GM18870 (cell line): ENCODE measurements at regions not wholly inside any gene's neighbourhood (a gene's known extent, or its start where the extent isn't known, plus 50 kb on each side); places are given as distances from the start of the nearest gene placed in this dataset.

ENCODE experiments used
- ATAC-seq: cut with Tn5 transposase; IDR thresholded peaks from one replicate; pipeline ENCODE4 v1.9.1; 2021; ENCODE audit warnings: moderate library complexity; ENCODE audit not compliant: unreplicated experiment

DNA sequence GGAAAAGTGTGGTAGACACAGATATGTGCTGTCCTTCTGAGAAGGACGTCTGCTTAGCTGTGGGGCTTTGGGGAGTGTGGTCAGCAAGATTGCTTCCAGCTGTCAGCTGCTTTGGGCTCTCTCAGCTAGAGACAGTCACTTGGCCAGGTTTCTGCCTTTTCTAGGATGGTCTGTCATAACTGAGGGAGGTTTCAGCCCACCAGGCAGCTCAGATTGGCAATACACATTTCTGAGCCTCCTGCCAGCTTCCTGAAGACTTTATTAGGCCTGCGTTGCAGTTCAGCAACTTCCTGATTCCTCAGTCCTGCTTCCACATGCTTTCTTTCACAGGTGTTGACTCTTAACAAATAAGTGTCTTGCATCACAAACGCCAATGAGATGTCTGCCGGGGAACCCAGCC is 286.5 kb downstream of the SQOR start:
- no peak for ATAC-seq

DNA sequence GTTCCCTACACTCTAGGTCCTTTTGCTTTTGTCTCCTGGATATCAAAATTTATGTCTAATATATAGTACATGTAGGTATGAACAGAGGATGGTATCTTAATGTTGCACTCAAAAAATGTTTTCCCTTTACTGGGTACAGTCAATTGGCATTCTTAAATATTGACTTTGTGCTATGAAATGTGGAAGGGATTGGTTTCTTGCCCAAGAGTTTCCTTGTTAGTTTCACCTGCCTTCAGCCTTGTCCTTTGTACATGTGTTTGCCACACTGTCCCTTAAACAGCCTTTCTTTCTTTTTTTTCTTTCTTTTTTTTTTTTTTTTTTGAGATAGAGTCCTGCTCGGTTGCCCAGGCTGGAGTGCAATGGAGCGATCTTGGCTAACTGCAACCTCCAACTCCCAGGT is 287.1 kb downstream of the SQOR start:
- ATAC-seq = no peak

DNA sequence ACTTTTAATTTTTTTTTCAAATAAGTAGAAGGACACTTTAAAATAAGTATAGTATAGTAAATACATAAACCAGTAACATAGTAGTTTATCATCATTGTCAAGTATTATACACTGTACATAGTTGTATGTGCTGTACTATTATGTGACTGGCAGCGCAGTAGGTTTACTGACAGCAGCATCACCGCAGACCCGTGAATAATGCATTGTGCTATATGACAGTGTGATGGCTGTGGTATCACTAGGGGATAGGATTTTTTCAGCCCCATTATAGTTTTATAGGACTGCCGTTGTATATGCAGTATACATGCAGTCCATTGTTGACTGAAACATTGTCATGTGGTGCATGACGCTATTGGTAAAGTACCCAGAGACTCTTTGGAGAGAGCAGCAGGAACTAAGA is 306.5 kb downstream of the SQOR start:
- ATAC-seq = no peak

DNA sequence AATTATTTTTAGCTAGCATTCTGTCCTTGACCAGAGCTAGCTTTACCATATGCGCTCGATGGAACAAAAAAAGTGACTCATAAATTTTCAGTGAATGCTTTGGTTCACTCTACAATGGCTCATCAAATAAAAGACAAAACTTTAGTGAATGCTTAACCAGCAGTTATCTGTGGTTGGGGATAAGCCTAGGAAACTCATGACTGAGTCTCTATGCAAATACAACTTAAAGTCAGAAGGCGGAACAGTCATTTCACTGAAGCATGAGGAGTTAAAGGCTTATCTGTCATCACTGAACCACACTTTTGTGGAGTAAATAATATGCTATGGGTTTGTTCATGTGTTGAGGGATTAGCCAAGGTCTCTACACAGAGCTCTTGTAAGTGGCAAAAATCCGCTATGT is 308.4 kb downstream of the SQOR start:
- peak; percentile 70 for ATAC-seq

DNA sequence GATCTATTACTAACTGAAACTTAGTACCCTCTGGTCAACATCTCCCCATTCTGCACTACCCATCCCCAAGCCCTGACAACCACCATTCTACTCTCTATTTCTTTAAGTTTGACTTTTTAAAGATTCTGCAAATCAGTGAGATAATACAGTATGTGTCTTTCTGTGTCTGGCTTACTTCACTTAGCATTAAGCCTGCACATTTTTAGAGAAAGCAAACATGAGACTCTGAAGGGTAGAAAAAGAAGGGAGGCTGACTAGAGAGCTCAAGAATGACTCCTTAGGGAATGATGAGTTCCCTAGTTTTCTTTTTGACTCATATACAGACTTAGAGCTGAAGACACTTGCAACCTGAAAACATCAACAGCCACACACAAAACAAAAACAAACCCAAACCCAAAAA is 311.3 kb downstream of the SQOR start:
- ATAC-seq = no peak

DNA sequence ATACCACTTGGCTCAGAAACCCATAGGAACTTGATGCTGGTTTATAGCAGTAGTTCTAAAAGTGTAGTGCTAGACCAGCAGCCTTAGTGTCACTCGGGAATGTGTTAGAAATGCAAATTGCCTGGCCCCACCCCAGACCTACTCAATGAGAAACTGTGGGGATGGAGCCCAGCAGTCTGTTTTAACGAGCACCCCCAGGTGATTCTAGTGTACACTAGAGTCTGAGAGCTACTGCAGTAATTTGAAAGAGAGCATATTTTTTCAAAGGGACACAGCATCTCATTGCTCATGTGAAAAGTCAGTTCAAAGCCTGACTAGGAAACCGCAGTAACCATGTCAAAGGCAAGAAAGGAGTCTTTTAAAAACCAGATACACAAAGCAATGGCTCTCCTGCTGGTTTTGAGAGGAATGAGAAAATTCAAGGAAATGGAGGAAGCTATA is 313.4 kb downstream of the SQOR start:
- no peak for ATAC-seq

DNA sequence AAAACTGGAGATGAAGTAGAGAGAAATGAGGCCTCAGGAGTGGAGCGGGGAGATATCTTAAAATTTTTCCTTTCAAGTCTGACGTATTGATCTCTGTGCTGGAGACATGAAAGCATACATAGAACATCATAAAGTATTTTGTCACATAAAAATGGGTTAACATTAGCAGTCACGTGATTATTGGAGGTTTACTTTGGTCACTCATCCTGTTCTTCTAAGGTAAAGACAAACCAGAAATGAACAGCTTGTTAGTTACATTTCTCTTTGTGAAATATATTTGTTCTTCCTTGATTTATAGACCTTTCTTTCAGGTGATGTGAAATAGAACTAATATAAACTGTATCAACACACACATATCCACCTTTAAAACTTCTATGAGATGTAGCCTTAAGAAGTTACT is 324.1 kb downstream of the SQOR start:
- no peak for ATAC-seq

DNA sequence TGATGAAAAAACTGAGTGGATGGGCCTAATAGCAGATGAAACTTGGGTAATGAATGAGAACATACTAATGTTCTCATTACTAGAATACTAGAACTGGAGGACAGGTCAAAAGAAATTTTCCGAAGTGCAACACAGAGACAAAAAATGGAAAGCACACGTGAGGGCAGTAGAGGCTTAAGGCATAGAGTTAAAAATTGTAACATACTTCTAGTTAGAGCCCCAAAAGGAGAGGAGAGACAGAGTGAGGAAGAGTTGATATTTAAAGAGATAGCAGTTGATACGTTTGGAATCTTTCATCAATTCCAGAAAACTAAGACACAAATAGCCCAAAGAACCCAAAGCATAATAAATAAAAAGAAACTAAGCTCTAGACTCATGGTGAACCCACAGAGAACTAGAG is 327.9 kb downstream of the SQOR start:
- ATAC-seq = no peak

DNA sequence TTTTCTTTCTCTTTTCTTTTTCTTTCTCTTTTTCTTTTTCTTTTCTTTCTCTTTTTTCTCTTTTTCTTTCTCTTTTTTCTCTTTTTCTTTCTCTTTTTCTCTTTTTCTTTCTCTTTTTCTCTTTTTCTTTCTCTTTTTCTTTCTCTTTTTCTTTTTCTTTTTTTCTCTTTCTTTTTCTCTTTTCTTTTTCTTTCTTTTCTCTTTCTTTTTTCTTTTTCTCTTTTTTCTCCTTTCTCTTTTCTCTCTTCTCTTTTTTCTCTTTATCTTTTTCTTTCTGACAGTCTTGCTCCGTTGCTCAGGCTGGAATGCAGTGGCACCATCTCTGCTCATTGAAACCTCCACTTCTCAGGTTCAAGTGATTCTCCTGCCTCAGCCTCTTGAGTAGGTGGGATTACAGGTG is 335.7 kb downstream of the SQOR start:
- ATAC-seq = no peak

DNA sequence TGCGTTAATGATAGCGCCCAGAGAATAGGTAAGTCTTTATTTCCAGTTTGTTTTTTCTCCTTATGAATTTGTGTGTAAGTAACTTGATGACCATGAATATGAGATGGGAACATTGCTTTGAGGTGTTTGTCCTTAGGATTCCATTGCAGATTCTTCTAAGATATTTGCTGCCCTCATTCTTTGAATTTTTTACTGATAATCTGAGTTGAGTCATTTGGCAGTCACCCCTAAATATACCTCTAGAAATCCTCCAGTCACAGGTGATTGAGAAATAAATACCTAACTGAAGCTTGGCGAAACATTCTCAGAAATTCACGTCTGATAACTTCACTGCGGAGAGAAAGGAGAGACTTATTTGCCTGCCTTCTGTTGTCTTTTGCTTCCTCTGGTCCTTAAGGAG is 345.5 kb downstream of the SQOR start:
- ATAC-seq = no peak

DNA sequence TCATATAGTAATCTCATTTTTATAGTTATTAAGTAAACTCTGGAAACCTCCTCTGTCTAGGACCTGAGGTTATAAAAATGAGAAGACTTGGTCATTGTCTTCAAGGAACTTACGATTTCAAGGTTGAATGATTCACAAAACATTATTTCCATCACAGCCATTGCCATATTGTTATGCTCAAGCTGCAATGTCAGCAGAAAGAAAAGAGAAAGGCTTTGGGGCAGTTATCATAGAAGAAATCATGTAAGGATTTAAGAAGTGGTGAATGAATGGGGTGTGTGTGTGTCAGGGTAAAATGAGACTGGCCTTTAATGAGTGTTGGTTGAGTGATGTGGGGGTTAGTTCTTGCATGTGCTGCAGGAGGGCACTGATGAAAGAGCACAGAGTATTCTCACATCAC is 346.8 kb downstream of the SQOR start:
- no peak for ATAC-seq

DNA sequence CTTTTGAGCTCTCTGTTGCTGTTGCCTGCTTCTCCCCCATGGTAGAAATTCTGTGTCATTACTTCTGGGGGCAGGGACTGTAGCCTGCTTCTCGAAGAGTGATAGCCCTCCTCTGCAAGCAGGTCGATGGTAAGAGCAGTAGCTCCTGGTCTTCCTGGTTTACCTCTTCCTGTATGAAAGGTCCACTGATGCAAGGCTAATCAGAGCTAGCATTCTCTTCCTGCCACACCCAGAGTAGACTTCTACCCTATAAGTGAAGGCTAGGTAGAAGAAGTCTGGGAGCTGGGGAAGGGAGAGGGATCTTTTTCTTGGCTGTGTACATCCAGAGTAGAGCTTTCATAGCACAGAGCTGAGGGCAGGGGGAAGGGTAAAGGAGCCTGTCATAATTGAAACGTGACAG is 357.0 kb downstream of the SQOR start:
- no peak for ATAC-seq

DNA sequence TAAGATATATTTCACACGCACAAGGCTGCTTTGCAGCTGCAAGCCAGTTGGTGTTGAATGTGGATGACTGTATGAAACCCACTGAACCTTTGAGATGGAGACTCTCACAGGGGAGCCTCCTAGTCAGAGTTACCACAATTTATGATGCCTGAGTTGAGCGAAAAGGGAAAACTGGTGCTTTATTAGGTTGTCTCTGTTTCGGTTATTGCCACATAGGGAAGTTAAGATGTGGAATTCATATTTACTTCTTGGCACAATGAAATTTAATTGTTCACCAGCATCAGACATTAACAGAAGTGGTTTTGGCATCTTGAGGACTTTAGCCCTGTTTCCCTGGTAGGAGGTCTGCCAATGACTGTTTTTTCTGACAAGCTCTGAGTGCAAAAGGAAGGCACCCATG is 358.2 kb downstream of the SQOR start:
- ATAC-seq = no peak

DNA sequence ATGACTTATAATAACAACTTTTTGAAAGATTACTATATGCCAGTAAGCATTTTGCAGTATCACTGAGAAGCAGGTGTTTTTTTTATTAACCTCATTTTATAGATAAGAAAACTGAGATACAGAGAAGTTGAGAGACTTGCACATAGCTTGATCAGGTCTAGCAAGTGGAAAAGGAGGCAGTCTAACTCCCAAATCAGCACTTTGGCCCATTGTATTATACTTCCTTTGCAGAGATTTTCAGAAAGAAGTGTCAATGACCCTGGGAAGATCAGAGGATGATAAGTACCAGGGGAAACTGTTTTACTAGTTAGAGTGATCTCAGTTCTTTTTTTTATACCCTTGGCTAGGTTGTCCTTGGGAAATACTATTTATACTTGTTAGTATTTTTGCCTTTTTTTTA is 358.7 kb downstream of the SQOR start:
- ATAC-seq = no peak

DNA sequence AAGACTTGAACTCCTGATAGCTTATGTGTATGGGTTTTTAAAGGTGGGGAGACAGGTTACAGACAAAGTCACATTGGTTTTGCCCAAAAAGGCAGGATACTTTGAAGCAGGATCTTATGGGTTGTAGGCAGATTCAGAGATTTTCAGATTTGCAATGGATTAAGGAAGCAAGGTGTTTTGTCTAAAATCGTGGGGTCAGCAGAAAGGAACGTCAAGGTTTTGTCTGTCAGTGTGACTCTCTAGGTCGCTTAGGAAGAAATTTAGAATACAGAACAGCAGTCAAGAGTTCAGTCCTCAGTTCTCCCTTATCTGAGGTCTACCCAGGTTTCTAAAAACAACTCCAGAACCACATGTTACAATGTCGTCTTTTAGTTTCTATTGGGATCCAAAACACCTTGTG is 361.0 kb downstream of the SQOR start:
- ATAC-seq = no peak

DNA sequence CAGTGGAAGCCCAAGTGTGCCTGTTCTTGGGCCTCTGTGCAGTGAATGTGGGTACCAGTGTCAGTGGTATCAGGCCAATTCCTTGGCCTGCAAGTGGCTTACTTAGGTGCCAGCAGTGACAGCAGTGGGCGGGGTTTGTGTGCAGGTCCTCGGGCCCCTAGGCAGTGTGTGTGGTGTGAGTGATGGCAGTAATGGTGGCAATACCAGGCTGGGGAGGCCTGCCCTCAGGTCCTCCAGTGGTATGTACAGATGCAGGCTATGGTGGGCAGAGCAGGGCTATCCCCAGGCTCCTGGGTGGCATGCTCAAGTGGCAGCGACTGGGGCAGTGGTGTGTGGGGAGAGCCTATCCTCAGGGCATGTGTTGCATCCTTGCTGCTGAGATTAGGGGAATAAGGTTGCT is 379.7 kb downstream of the SQOR start:
- ATAC-seq = no peak

DNA sequence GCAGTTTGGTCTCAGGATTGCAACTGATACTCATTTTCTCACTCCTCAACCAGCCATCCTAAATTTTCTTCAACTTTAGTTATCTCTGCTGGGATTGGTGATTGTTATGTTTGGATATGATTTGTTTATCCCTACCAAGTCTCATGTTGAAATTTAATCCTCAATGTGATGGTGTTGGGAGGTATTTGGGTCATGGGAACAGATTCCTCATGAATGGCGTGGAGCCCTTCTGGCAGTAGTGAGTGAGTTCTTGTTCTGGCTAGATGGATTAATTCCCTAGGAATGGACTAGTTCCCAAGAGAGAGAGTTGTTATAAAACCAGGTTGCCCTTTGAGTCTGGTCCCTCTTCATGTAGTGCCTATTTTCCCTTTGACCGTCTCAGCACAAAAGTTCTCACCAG is 399.9 kb downstream of the SQOR start:
- ATAC-seq = no peak

DNA sequence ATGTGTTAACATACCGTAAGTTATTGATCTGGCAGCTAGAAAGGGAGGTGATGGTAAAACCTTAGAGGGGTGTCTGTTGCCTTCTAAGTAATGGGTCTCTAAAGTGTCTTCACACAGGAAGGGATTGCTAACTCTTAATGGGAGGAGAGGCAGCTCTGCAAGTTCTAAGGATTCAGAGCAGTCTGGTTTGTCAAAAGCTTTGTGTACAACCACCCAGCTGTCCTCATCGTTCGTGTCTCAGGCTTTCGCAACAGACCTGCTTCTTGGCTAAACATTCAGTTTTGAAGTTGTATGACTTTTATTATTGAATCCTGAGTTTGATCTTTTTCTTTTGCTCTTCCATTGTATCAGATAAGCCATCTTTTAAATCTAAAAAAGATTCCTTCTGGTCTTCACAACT is 404.9 kb downstream of the SQOR start:
- ATAC-seq = no peak

DNA sequence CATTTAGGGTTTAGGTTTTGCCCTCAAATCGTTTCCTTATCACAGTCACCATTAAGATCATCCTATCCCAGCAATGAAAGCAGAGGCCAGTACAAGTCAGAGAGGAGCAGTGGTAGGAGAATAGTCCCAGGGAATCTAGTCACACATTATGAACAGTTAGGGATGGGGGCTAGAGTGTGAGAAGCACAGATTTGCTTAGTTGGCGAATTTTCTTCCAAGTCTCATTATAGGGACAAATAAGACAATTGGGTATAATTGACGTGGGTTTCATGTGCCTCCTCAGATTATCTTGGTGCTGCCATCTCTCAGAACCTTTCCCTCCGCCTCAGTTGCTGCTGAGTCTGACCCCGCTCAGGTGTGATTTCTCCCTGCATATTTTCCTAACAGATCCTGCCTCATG is 407.1 kb downstream of the SQOR start:
- ATAC-seq = no peak

DNA sequence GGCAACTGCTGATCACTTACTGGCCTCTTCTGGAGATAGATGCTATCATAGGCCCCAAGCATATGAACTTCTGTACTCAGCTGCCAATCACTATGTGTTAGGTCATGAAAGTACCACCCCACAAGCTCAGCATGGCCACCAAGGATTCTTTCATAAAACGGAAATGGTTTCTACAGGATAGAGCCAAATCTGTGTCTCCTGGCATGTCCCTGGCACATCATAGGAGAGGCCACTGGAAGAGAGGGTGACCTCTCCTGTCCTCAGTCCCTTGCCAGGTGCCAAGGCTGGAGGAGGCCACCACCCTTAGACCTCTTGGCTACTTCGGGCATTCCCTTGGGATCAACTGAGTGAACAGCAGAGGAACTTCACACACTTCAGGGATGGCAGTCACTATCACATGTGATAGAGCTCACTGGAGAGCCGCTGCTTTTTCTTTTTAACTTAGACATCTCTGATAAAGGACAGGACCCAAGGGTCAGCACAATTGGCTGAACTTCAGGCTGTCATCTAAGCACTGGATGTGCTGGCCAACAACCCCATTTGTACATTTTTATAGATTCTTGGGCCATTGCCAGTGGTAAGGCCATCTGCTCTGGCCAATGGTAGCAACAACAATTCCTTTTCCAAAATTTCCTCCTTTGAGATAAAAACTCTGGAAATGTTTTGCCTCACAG is 425.2 kb downstream of the SQOR start:
- ATAC-seq = no peak

DNA sequence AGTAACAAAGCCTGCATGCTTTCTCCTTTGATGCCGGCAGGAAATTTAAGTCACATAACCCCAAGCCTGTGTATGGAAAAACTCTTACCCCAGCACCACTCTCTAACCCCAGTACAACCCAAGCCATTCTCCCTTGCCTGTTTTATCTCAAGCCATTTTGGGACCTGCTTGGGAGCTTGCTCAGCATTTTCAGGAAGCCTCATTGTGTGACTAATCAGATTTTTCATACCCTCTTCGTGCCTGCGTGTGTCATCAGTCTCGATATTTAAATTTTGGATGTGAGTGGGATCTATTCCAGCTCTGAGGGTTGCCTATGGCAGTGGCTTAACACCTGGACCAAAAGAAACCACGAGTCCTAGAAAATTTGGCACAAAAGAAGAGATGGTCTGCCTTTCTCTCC is 426.2 kb downstream of the SQOR start:
- no peak for ATAC-seq

DNA sequence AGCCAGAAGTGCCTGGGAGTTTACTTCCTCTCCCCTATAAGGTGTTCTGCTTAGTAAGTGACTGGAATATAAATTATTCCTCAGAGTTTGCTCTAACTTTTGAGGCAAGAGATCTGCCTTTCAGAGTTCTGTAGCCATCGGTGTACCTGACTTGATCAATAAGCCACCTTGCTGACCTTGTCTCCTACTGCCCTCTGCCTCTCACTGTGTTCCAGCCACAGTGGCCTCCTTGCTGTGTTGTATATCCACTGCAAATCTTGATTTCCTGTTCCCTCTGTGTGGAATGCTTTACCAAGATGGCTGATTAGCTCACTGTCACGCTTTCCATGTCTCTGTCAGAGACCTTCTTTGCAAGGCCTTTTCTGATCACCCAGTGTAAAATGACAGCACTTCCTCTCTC is 442.4 kb downstream of the SQOR start:
- ATAC-seq = no peak

DNA sequence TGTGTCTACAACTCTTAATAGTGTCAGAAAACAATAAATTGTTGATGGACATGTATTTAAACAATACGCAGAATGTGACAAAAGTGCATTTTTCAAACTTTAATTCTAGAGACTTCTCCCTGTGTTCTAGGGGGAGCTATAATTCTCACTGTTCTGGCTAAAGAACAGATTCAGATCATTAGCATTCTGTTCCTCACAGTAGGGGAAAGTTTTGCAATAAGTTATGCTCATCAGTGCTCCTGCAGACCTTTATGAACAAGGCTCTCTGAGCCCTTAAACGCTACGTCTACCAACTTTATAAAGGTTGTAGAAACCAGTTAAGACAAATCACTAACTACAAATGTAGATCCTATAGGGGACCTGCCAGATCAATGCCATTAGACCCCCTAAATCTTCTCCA is 444.2 kb downstream of the SQOR start:
- no peak for ATAC-seq

DNA sequence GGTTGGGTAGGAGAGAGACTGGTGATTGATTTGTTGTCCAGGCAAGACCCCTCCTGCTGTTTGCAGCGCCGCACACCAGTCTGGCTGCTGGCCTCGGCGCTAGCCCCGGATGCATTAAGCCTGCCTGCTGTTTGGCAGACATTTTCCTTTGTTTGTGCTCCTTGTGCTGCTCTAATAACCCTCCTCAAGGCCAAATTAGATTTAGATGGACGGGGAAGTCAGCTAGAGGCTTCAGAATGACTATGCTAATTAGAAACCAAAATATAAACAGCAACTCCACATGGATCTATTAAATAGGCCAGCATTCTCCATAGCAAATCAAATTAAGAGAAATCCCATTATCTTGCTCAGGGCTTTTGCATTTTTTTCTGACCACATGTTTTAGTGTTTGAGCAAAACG is 445.2 kb downstream of the SQOR start:
- ATAC-seq = no peak
